HG03095 (cell line): ENCODE measurements at regions not wholly inside any gene's neighbourhood (a gene's known extent, or its start where the extent isn't known, plus 50 kb on each side); places are given as distances from the start of the nearest gene placed in this dataset.

ENCODE experiments used
- ATAC-seq: cut with Tn5 transposase; IDR thresholded peaks from one replicate; pipeline ENCODE4 v1.9.1; 2021; ENCODE audit warnings: moderate library complexity; ENCODE audit not compliant: unreplicated experiment

GRCh38 chr7:84821671-84822534 is 365.0 kb downstream of the SEMA3D start:
- no peak for ATAC-seq

- ATAC-seq: no peak
Measured at GRCh38 chr7:84820481-84820880, 366.4 kb downstream of the SEMA3D start.

- no peak for ATAC-seq
Measured at GRCh38 chr7:84817016-84817415, 369.8 kb downstream of the SEMA3D start.

GRCh38 chr7:84813376-84813775 is 373.5 kb downstream of the SEMA3D start:
- ATAC-seq: no peak

GRCh38 chr7:84812021-84812420 is 374.8 kb downstream of the SEMA3D start:
- ATAC-seq: no peak

- no peak for ATAC-seq
Measured at GRCh38 chr7:84811362-84811761, 375.5 kb downstream of the SEMA3D start.

GRCh38 chr7:84809877-84810276 is 377.0 kb downstream of the SEMA3D start:
- no peak for ATAC-seq

- no peak for ATAC-seq
Measured at GRCh38 chr7:84803979-84804378, 382.9 kb downstream of the SEMA3D start.

GRCh38 chr7:84801396-84801795 is 385.5 kb downstream of the SEMA3D start:
- ATAC-seq: no peak

GRCh38 chr7:84800846-84801245 is 386.0 kb downstream of the SEMA3D start:
- no peak for ATAC-seq

GRCh38 chr7:84799106-84799505 is 387.8 kb downstream of the SEMA3D start:
- ATAC-seq: no peak

- ATAC-seq: no peak
Measured at GRCh38 chr7:84792231-84792893, 394.5 kb downstream of the SEMA3D start.

- ATAC-seq: no peak
Measured at GRCh38 chr7:84790882-84791281, 396.0 kb downstream of the SEMA3D start.

GRCh38 chr7:84786073-84786472 is 400.8 kb downstream of the SEMA3D start:
- no peak for ATAC-seq

- no peak for ATAC-seq
Measured at GRCh38 chr7:84784450-84784849, 402.4 kb downstream of the SEMA3D start.

- ATAC-seq: no peak
Measured at GRCh38 chr7:84783141-84783778, 403.6 kb downstream of the SEMA3D start.

- no peak for ATAC-seq
Measured at GRCh38 chr7:84781838-84782237, 405.0 kb downstream of the SEMA3D start.

- no peak for ATAC-seq
Measured at GRCh38 chr7:84780158-84781124, 406.4 kb downstream of the SEMA3D start.

- no peak for ATAC-seq
Measured at GRCh38 chr7:84757761-84758160, 429.1 kb downstream of the SEMA3D start.

GRCh38 chr7:84746353-84746752 is 440.5 kb downstream of the SEMA3D start:
- ATAC-seq: no peak

- ATAC-seq: no peak
Measured at GRCh38 chr7:84744385-84744784, 442.5 kb downstream of the SEMA3D start.
